GM18907 (cell line): ENCODE measurements at regions not wholly inside any gene's neighbourhood (a gene's known extent, or its start where the extent isn't known, plus 50 kb on each side); places are given as distances from the start of the nearest gene placed in this dataset.

ENCODE experiments used
- ATAC-seq: cut with Tn5 transposase; IDR thresholded peaks from one replicate; pipeline ENCODE4 v1.9.1; 2021; ENCODE audit warnings: mild to moderate bottlenecking, moderate library complexity; ENCODE audit not compliant: unreplicated experiment

DNA sequence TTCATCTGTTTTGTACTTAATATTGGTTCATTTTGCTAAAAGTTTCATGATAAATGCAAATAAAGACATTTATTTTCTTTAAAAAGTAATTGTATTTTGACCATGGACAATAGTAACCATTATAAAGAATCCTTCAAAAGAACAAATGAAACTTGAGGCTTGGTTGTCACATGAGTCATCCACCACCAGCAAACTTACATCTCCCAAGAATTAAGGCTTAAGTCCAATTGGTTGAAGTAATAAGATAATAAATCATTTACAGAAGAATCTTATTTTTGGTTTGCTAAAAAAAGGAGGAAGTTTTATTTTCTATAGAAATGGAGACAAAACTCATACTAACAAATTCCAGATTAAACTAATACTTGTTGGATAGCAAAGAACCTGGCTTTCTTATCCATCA is 84.8 kb upstream of the KITLG start:
- ATAC-seq: no peak

- ATAC-seq: no peak
Observed at GRCh38 chr12:88662961-88663360, 82.7 kb upstream of the KITLG start.

DNA sequence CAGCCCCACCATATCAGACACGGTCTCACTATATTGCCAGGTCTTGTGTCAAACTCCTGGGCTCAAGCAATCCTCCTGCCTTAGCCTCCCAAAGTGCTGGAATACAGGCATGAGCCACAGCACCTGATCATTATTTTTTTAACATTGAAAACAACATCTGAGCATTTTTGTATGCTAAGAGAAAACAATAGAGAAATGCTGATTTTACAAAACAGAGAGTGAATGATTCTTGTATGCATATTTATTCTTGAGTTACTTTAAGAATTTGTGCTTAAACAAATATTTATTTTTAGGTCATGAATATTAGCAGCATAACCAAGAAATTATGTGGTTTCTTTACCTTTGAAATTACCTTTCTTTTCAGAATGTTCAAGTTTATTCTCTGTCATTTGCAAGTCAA is 81.8 kb upstream of the KITLG start:
- no peak for ATAC-seq

- ATAC-seq: no peak
Observed at GRCh38 chr12:88658009-88658408, 77.7 kb upstream of the KITLG start.

DNA sequence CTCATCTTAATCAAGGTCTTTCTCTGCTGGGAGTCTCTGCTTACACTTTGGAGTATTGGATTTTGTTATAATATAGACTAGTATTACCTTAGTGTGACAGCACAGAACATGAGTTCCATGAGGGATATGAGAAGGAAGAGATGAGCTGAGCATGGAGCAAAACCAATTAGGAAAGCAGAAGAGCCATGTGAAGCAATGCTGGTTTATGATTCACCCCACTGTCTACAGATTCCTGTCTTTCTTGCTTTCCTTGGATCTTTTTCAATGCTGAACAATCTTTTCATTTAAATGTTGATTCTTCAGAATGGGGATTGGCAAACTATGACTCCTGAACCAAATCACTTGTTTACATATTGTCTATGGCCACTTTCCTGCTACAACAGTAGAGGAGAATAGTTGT is 70.4 kb upstream of the KITLG start:
- no peak for ATAC-seq

- no peak for ATAC-seq
Observed at GRCh38 chr12:88648625-88649024, 68.4 kb upstream of the KITLG start.

GRCh38 chr12:88646824-88647223 is 66.6 kb upstream of the KITLG start:
- ATAC-seq: no peak

DNA sequence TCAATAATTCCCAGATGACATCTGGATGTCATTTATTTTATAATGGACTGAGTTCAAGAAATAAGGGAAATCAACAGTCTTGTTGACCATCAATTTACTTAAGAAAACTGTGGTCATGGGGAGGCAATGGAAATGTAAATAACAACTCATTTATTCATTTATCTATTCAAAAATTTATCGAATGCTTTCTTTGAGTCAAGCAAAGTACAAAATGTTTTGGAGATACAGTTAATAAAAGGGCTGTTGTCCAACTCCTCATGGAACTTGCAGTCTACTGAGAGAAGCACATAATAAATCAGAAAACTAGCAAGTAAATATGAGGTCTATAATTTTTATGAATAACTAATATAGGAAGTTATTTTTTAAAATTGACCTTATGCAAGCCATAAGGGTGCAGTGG is 65.5 kb upstream of the KITLG start:
- no peak for ATAC-seq

DNA sequence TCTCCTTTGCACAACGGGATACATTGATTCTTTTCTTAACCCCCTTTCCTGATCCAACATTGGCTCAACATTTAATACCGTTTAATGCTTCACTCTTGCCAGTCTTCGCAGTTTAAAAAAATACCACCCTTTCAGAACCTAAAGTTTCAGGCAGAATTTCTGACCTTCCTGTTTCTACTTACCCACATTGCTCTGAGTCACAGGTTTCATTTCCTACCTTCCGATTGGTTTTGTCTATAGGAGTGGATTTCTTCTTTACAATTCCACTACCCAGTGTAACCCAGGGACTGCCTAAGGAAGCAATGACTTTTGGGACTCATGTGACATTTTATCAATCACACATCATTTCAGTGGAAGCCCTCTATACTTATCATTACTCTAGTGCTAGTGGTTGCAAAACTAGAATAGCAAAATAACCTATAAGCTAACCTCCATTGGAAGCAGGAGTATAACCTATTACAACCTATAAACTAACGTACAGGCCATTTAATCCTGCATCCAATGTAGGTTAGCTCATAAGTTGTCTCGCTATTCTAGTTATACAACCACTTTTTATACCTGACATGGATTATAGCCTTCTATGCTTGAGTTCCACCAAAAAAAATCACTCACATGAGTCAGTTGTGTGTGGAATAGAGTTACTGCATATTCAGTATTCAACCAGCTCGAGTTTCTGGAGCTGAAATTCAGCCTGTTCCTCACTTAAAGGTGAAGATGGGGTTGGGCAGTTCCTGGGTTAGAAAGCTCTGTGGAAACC is 64.9 kb upstream of the KITLG start:
- no peak for ATAC-seq

- ATAC-seq: no peak
Observed at GRCh38 chr12:88643685-88644084, 63.4 kb upstream of the KITLG start.

- ATAC-seq: no peak
Observed at GRCh38 chr12:88642675-88643431, 62.6 kb upstream of the KITLG start.

- no peak for ATAC-seq
Observed at GRCh38 chr12:88638966-88639760, 58.9 kb upstream of the KITLG start.

DNA sequence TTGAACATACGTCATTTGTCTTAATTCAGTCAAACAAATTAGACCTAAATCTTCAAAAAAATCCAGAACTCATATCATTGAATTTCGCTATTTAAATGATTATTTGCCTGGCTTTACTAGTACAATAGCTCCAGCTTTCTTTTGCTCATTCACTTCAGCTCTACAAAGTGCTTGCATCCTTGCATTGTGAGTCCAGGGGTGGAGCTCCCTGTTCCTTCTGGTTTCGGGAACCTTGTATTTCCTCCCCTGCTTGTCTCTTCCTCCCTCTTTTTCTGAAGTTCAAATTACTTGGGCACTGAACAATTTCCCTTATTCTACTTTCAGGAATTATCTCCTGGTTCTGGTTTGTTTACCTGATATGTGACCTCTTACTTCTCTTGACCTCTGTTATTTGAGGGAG is 58.1 kb upstream of the KITLG start:
- ATAC-seq: no peak

GRCh38 chr12:88634008-88634407 is 53.7 kb upstream of the KITLG start:
- ATAC-seq: no peak

DNA sequence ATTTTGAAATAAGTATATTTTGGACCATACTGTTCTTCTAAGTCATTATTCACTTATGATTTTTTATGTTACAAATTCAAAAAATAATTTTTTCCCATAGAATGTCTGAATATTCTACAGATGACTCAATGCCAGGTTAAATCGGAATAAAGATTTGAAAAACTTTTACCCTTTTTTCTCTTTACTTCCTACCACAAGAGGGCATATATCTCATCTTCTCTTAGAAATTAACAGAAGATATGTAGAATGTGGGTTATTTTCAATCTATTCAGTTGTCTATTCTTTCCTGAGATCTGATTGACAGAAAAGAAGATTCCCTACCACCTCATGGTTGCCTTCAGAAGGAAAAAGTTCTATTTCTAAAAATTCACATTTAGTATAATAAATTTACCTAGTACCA is 53.0 kb upstream of the KITLG start:
- no peak for ATAC-seq

DNA sequence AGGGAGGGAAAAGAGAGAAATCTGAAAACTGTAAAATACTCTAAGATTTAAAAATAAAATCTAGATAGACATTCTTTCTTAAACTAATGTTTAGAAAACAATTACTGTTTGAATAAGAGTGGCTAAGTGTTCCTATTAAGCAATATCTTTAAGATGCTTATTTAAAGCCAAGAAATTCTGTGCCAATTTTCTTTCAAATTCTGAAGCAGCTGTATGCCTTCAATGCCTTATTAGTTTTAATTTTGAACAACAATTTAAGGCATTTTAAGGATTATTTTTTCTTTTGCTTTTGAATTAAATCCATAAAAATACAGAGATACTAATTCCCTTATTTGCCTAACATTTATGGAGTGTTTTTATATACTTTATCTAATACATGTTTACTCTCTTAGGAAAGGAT is 50.3 kb upstream of the KITLG start:
- no peak for ATAC-seq
